Stimulated activated CD4-positive, alpha-beta T cell treated with anti-CD3 and anti-CD28 coated beads, TNF-alpha, amount 100 ng/mL, for 48 hours (primary cell): ENCODE measurements at regions not wholly inside any gene's neighbourhood (a gene's known extent, or its start where the extent isn't known, plus 50 kb on each side); places are given as distances from the start of the nearest gene placed in this dataset.

Experiments used
- DNase-seq, 3 donors: peaks; one replicate each; pipeline ENCODE4 v3.0.0-alpha.2; 2020; ENCODE audit warnings: low read depth in 3 of 3

GRCh38 chrX:45748369-45748774 lies 547.7 kb upstream of the DIPK2B start:
- DNase-seq, result no peak

GRCh38 chrX:45747905-45748304 lies 547.2 kb upstream of the DIPK2B start:
- DNase-seq, result no peak

- no peak for DNase-seq
Measured at GRCh38 chrX:45745479-45745878, 544.8 kb upstream of the DIPK2B start.

GRCh38 chrX:45743906-45744625 lies 543.4 kb upstream of the DIPK2B start:
- no peak for DNase-seq

- DNase-seq, result no peak
Measured at GRCh38 chrX:45743081-45743533, 542.4 kb upstream of the DIPK2B start.

GRCh38 chrX:45740291-45740690 lies 539.6 kb upstream of the DIPK2B start:
- no peak for DNase-seq

- DNase-seq, result no peak
Measured at GRCh38 chrX:45735571-45735970, 534.9 kb upstream of the DIPK2B start.

- no peak for DNase-seq
Measured at GRCh38 chrX:45731448-45731847, 530.8 kb upstream of the DIPK2B start.

- no peak for DNase-seq
Measured at GRCh38 chrX:45727761-45728160, 527.1 kb upstream of the DIPK2B start.

- DNase-seq, result no peak
Measured at GRCh38 chrX:45722471-45722870, 521.8 kb upstream of the DIPK2B start.

GRCh38 chrX:45719751-45720501 lies 519.2 kb upstream of the DIPK2B start:
- DNase-seq, result no peak

- DNase-seq, result no peak
Measured at GRCh38 chrX:45718676-45719075, 518.0 kb upstream of the DIPK2B start.

- no peak for DNase-seq
Measured at GRCh38 chrX:45716750-45717149, 516.1 kb upstream of the DIPK2B start.

- DNase-seq, result no peak
Measured at GRCh38 chrX:45715748-45716147, 515.1 kb upstream of the DIPK2B start.

GRCh38 chrX:45714866-45715265 lies 514.2 kb upstream of the DIPK2B start:
- DNase-seq, result no peak

GRCh38 chrX:45712067-45712466 lies 511.4 kb upstream of the DIPK2B start:
- DNase-seq, result no peak

- no peak for DNase-seq
Measured at GRCh38 chrX:45711231-45711630, 510.6 kb upstream of the DIPK2B start.

GRCh38 chrX:45710081-45710801 lies 509.6 kb upstream of the DIPK2B start:
- peak; percentile 27 to 58 (median 35) for DNase-seq

- DNase-seq, result no peak
Measured at GRCh38 chrX:45709381-45709780, 508.7 kb upstream of the DIPK2B start.

- no peak for DNase-seq
Measured at GRCh38 chrX:45699158-45699557, 498.5 kb upstream of the DIPK2B start.

- no peak for DNase-seq
Measured at GRCh38 chrX:45697591-45697990, 496.9 kb upstream of the DIPK2B start.

- no peak for DNase-seq
Measured at GRCh38 chrX:45696736-45697135, 496.1 kb upstream of the DIPK2B start.

- no peak for DNase-seq
Measured at GRCh38 chrX:45689971-45690370, 489.3 kb upstream of the DIPK2B start.
